B cell (primary cell): ENCODE measurements at regions not wholly inside any gene's neighbourhood (a gene's known extent, or its start where the extent isn't known, plus 50 kb on each side); places are given as distances from the start of the nearest gene placed in this dataset.

Experiments
- ATAC-seq: fragments of 200-7000 bp; cut with Tn5 transposase; one replicate; pipeline ENCODE4 v1.10.0; 2021; ENCODE audit warnings: low read depth, mild to moderate bottlenecking, moderate number of reproducible peaks, moderate library complexity
- CTCF ChIA-PET: fragments of 350-600 bp; sonication (Branson Sonifier 250); formaldehyde crosslinking; loops from one replicate; lab custom pipeline; 2021; ENCODE audit warnings: antibody characterized with exemption, inconsistent platforms; lab: Charles Lee
- POLR2A ChIA-PET: fragments of 350-600 bp; sonication (Branson Sonifier 250); formaldehyde crosslinking; loops from one replicate; lab custom pipeline; 2021; ENCODE audit warnings: antibody characterized with exemption; lab: Charles Lee
- DNase-seq: peaks from one replicate; pipeline ENCODE4 v3.0.0; 2013
- H2AFZ ChIP-seq: 2 replicates; pipeline ENCODE4 v1.6.1; 2012; ENCODE audit warnings: mild to moderate bottlenecking, low read depth, low read length; ENCODE audit not compliant: insufficient read depth, poor library complexity, severe bottlenecking
- H3K27ac ChIP-seq, 2 donors: 1 replicate in 1 of 2; 2 replicates in 1 of 2; pipeline ENCODE4 v1.5.1; 2012 to 2013; ENCODE audit warnings: low read length in 2 of 2, mild to moderate bottlenecking in 2 of 2, moderate library complexity in 1 of 2
- H3K27me3 ChIP-seq, 4 experiments: fragments of 200-600 bp in 1 of 4; sonication (generic) in 1 of 4; replicated peaks in 1 of 4; 1 replicate in 2 of 4; 2 replicates in 2 of 4; pipeline versions ENCODE4 v1.6.1 to v1.7.0; 2013 to 2016; ENCODE audit warnings: low read length in 3 of 4, mild to moderate bottlenecking in 2 of 4, mixed read lengths in 1 of 4, moderate library complexity in 1 of 4; ENCODE audit not compliant: insufficient read depth in 4 of 4, control insufficient read depth in 3 of 4; ENCODE audit errors: control extremely low read depth in 1 of 4
- H3K36me3 ChIP-seq, 2 experiments: replicated peaks in 1 of 2; 1 replicate in 1 of 2; 2 replicates in 1 of 2; pipeline versions ENCODE4 v1.6.1 to v1.7.1; 2013; ENCODE audit warnings: low read length in 1 of 2; ENCODE audit not compliant: insufficient read depth in 2 of 2, control insufficient read depth in 1 of 2; ENCODE audit errors: control extremely low read depth in 1 of 2, extremely low read depth in 1 of 2
- H3K4me1 ChIP-seq, 2 donors: fragments of 200-600 bp in 1 of 2; sonication (generic) in 1 of 2; 1 replicate in 1 of 2; 2 replicates in 1 of 2; pipeline versions ENCODE4 v1.5.1 to v1.6.1; 2013 to 2017; ENCODE audit warnings: low read length in 2 of 2; ENCODE audit not compliant: control insufficient read depth in 2 of 2, insufficient read depth in 2 of 2
- H3K4me2 ChIP-seq: replicated peaks from 2 replicates; pipeline ENCODE3; 2012; ENCODE audit warnings: mild to moderate bottlenecking, low read depth, low read length; ENCODE audit not compliant: poor library complexity, severe bottlenecking
- H3K4me3 ChIP-seq, 5 experiments: fragments of 200-600 bp in 1 of 5; sonication (generic) in 1 of 5; 1 replicate in 3 of 5; 2 replicates in 2 of 5; pipeline versions ENCODE4 v1.5.1 to v1.7.0; 2011 to 2016; ENCODE audit warnings: low read length in 4 of 5, mild to moderate bottlenecking in 4 of 5, low read depth in 2 of 5, control low read depth in 1 of 5, moderate library complexity in 1 of 5; ENCODE audit not compliant: insufficient read depth in 1 of 5; ENCODE audit errors: control extremely low read depth in 1 of 5, extremely low read depth in 1 of 5
- H3K79me2 ChIP-seq: fragments of 200-600 bp; sonication (generic); one replicate; pipeline ENCODE4 v1.6.0; 2016; ENCODE audit warnings: low read length; ENCODE audit not compliant: control insufficient read depth, insufficient read depth
- H3K9ac ChIP-seq: fragments of 200-600 bp; sonication (generic); 2 replicates; pipeline ENCODE4 v1.6.1; 2017; ENCODE audit warnings: mild to moderate bottlenecking, low read length, moderate library complexity
- H3K9me3 ChIP-seq, 3 donors: one replicate each; pipeline versions ENCODE4 v1.6.1 to v1.7.1; 2013; ENCODE audit warnings: low read length in 2 of 3; ENCODE audit not compliant: control insufficient read depth in 2 of 3, insufficient read depth in 1 of 3; ENCODE audit errors: control extremely low read depth in 1 of 3
- H4K20me1 ChIP-seq: 2 replicates; pipeline ENCODE4 v1.6.0; 2012; ENCODE audit warnings: mild to moderate bottlenecking, low read length; ENCODE audit not compliant: insufficient read depth, control insufficient read depth, poor library complexity, severe bottlenecking
- H3K27ac Mint-ChIP-seq: one replicate; pipeline ENCODE4 v1.8.0; 2021; ENCODE audit warnings: mixed read lengths
- H3K27me3 Mint-ChIP-seq: one replicate; pipeline ENCODE4 v1.8.0; 2021; ENCODE audit warnings: mixed read lengths
- H3K4me1 Mint-ChIP-seq: one replicate; pipeline ENCODE4 v1.8.0; 2021; ENCODE audit warnings: mixed read lengths
- H3K4me3 Mint-ChIP-seq: one replicate; pipeline ENCODE4 v1.8.0; 2021; ENCODE audit warnings: mixed read lengths
- H3K9me3 Mint-ChIP-seq: one replicate; pipeline ENCODE4 v1.8.0; 2022; ENCODE audit warnings: mixed read lengths; ENCODE audit not compliant: insufficient read depth
- CTCF ChIP-seq: fragments of 200-600 bp; IDR thresholded peaks from one replicate; pipeline ENCODE4 v1.8.0; 2022; ENCODE audit warnings: antibody characterized with exemption, mild to moderate bottlenecking
- EZH2 ChIP-seq: IDR thresholded peaks from 2 replicates; pipeline ENCODE4 v1.6.1; 2012; ENCODE audit warnings: borderline replicate concordance, low read depth, mild to moderate bottlenecking, moderate library complexity, low read length; ENCODE audit not compliant: insufficient read depth, poor library complexity, severe bottlenecking
- WGBS: methylation state at CpG from one replicate; pipeline ENCODE4 v1.1.5; 2013; ENCODE audit warnings: missing lambda C conversion rate; ENCODE audit not compliant: insufficient coverage; 5-methylcytosine and 5-hydroxymethylcytosine counted together
- intact Hi-C: fragments of 100-400 bp; cut with micrococcal nuclease; formaldehyde crosslinking; loops from one replicate; pipeline ENCODE4 v1.10.0; 2022

- no peaks in the 10 kb centered on the region for H3K79me2 ChIP-seq
- Mint-ChIP-seq H3K27me3 (no peaks in the 10 kb centered on the region), H3K9me3 (peaks cover 3% of the 10 kb centered on the region)
Measured at GRCh38 chr2:21972586-21972985, 848.8 kb downstream of the TDRD15 start.

GRCh38 chr2:21981127-21981526, 857.4 kb downstream of the TDRD15 start:
- no peak overlapping the region for H3K27ac ChIP-seq
- H3K27me3 ChIP-seq = no peaks in the 10 kb centered on the region
- H2AFZ ChIP-seq = no peak overlapping the region
- no peaks in the 10 kb centered on the region for H3K79me2 ChIP-seq
- H4K20me1 ChIP-seq = no peaks in the 10 kb centered on the region
- ChIA-PET CTCF (no interaction called here), POLR2A (no interaction called here)
- TF ChIP-seq EZH2 (no peak), CTCF (no peak)
- no peak overlapping the region for H3K4me3 ChIP-seq
- H3K4me1 ChIP-seq = no peaks in the 10 kb centered on the region
- Mint-ChIP-seq H3K27me3 (no peaks in the 10 kb centered on the region), H3K27ac (no peak overlapping the region), H3K4me1 (no peaks in the 10 kb centered on the region), H3K4me3 (no peak overlapping the region), H3K9me3 (peaks cover 6% of the 10 kb centered on the region)
- H3K9ac ChIP-seq = no peak overlapping the region
- intact Hi-C loops = no loop called here
- H3K36me3 ChIP-seq = no peaks in the 10 kb centered on the region
- DNase-seq (no peak), ATAC-seq (no peak)
- H3K9me3 ChIP-seq = peaks cover 3 to 7% (median 3%) of the 10 kb centered on the region in 3 donors
- no peak overlapping the region for H3K4me2 ChIP-seq
- WGBS = no CpG with 5 or more reads among the region's 1 CpG

More at GRCh38 chr2:21972586-21972985, 848.8 kb downstream of the TDRD15 start:
- no peak for ATAC-seq
- no peaks in the 10 kb centered on the region for H4K20me1 ChIP-seq
- H3K4me1 ChIP-seq = no peaks in the 10 kb centered on the region
- H3K36me3 ChIP-seq = no peaks in the 10 kb centered on the region
- no peak for DNase-seq
- H3K27ac ChIP-seq = no peak overlapping the region
- H3K9me3 ChIP-seq = no peaks in the 10 kb centered on the region
- H3K4me3 ChIP-seq = no peak overlapping the region
- TF ChIP-seq EZH2 (no peak), CTCF (no peak)
- CTCF ChIA-PET = no interaction called here
- Mint-ChIP-seq H3K4me3 (no peak overlapping the region), H3K4me1 (no peaks in the 10 kb centered on the region), H3K27ac (no peak overlapping the region)
- H3K4me2 ChIP-seq = no peak overlapping the region
- intact Hi-C loops = no loop called here
- WGBS = no CpG with 5 or more reads among the region's 4 CpGs
- no peak overlapping the region for H3K9ac ChIP-seq
- POLR2A ChIA-PET = no interaction called here
- H3K27me3 ChIP-seq = no peaks in the 10 kb centered on the region
- H2AFZ ChIP-seq = no peak overlapping the region
